OCI-M2 (cell line): ENCODE measurements at regions not wholly inside any gene's neighbourhood (a gene's known extent, or its start where the extent isn't known, plus 50 kb on each side); places are given as distances from the start of the nearest gene placed in this dataset.
A peak's percentile ranks its signal among the peaks of the same experiment; 100 is the strongest.

Source experiments
- DNase-seq: peaks from one replicate; lab custom pipeline; 2025; ENCODE audit not compliant: unreplicated experiment; lab: John Stamatoyannopoulos, UW

DNA sequence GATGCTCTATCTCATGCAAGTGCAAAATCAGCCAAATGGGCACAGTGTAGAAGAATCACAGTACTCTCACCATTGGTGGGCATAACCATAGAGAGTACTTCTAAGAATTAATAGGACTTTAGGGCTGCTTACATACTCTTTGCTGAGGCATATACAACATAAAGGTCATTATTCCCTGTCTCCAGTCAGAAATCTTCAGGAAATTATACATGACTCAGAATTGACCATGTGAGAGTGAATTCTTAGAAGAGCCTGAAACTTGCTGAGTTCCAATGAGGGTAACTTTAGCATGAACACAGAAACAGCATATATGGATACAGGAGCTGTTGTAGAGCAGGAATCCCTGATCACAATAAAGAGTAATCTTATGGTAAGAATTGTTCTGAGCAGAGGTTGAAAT is 498.7 kb downstream of the TENT5A start:
- DNase-seq: no peak

DNA sequence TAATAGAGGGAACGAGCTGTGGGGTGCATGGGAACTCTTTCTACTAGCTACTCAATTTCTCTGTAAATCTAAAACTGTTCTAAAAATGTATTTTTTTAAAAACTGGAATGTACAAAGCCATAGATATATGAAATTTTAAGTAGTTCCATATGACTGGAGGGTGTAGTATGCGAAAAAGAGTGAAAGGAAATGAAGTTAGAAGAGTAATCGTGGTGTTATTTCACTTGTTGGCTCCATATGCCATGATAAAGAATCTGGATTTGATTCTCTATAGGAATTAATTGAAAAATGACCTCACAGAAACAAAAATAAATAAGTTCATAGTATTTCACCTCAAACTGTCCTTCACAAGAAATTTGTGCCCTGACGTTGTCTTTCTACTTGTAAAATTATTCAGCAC is 500.2 kb downstream of the TENT5A start:
- no peak for DNase-seq

DNA sequence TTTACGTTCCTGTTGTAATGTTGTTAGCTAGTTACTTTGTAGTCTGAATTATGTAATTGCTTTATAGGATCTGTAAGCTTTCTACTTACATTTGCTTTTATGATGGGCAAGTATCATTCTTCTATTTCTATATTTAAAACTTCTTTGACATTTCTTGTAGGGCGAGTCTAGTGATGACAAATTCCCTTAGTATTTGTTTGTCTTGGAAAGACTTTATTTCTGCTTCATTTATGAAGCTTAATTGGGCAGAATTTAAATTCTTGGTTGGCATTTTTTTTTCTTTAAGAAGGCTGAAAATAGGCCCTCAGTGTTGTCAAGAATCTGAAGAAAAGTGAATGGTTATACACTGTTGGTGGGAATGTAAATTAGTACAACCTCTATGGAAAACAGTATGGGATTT is 506.3 kb downstream of the TENT5A start:
- no peak for DNase-seq

DNA sequence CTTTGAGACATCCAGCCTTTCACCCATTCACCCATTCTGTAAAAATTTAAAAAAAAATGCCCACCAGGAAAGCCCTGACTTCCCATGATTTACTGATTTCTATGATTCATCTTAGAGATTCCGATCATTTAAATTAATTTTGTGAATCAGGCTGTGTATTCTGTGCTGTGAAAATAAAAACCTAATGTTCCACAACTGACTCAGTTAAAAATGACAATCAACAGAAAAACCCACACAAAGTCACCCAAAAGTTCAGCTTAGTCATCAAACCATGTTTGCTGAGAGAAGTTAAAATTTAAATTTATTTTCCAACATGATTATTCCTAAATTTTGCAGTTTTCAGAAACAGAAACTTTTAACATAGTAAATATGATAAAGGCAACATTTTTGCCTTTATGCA is 509.9 kb downstream of the TENT5A start:
- DNase-seq: no peak

DNA sequence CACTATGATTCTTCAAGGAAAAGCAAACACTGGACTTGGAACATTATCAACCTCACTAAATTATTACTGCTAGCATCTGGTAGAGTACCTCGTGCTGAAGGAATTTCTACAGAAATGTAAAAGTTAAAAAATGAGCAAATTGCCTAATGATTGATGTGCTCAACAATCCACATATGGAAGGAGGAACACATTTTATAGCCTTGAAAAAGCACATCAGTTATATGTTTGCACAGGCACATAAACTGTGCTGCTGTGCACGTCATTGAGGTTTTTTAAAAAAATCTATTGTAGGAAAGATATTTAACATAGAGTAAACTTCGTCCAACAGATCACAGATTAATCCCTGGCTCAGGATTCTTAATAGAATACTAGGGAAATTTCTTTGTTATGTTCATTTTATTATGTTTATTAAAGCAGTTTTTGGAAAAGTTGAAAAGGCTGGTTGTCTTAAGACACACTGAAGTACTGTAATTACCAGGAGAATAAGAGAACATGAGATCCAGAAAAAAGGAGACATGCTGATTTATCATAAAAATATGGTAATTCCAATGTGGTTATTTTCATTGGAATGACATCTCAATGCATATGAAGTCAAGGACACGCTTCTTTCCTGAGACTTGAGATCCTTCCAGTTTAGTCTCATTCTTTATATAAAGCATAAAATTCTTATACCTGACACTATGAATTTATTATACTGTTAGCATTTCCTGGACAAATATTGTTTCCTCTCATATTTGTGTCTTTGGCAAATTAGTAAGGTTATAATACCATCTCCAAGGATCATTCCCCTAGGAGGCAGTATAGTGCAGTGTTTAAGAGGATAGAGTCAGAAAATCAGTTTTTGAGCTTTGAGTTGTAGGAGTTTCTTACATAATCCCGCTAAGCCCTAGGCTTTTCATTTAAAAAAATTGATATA is 511.1 kb downstream of the TENT5A start:
- DNase-seq: peak; percentile 19

DNA sequence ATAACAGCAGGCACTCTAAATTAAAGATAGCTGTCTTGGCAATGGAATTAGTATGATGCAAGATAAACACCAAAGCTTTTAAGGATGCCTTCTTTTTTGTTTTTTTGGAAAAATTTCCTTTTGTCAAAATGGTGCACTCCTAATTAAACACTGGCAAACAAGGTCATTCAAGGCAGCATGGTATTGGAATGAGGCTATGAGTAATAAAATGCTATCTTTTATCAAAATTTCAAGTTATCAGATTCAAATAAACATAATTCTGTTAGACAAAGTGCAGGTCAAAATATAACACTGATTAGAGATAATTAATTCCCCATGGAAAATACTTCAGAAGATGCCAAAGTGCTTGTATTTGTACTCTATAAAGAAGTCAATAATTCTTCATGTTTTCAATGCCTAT is 514.1 kb downstream of the TENT5A start:
- DNase-seq: no peak

DNA sequence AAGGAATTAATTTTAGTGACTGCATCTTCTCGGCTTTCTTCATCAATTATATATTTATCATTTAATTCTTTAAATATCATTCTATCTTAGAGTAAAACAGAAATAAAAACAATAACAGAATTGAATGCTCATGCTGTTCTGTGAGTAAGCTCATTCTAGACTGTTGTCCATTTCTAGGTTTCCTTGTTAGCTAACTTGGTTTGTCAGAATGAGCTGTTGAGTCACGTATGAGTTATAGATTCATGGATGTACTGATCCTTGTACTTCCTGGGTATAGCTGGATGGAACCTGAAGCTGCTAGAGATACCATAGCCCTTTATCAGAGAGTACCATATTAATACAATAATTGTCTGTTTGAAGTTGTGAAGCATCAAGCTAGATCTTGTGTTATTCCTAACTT is 515.3 kb downstream of the TENT5A start:
- DNase-seq: no peak

DNA sequence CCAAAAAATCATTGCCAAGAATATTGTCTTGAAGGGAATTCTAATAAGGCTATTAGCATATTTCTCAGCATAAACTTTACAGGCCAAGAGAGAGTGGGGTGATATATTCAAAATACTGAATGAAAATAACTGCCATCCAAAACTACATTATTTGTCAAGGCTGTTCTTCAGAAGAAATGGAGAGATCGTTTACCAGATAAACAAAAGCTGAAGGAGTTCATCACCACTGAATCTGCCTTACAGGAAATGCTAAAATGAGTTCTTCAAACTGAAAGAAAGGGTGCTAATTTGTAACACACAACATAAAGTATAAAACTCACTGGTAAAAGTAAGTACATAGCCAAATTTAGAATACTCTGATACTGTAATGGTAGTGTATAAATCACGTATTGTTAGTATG is 517.0 kb downstream of the TENT5A start:
- DNase-seq: no peak

DNA sequence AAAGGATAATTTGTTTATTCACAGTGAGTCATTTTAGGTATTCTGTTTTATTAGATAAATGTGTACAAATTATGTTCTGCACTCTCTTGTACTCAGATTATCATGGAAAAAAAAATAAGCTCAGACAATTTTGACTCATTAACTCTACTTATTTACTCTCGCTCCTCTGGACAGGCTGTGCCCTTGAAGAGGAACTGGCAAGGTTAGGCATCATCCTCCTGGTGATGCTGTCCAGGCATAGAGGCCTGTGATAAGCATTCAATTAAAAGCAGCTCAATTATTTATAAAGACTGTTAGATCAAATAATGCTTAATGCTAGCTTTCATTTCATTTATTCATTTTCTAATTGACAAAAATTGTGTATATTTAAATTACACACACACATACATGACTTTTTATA is 518.5 kb downstream of the TENT5A start:
- no peak for DNase-seq

DNA sequence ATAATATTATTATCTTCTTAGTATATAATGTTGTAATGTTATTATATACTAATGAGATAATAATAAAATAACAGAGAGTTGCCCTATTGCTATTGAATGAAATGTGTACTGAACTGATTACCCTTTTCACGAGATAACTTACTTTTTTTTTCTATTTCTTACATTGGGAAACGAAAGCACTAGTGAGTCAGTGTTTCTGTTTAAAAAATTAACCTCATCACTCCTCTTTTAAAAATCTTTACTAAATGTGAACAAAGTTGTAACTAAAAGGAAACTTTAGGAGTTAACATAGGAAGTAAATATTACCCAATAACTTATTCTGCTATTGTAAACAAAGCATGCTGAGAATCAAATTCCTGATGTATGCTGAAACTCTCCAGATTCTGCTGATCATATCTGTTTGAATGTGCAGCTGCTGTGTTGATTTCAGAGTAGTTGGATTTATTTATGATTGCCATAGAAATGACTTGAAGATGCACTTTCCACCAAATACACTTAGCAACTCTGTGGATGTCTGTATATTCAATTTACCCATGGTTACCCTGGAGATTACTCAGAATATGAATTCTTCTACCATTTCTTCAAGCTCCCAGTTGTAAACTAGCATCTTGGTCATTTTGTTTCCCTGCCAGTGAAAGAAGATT is 523.4 kb downstream of the TENT5A start:
- no peak for DNase-seq

DNA sequence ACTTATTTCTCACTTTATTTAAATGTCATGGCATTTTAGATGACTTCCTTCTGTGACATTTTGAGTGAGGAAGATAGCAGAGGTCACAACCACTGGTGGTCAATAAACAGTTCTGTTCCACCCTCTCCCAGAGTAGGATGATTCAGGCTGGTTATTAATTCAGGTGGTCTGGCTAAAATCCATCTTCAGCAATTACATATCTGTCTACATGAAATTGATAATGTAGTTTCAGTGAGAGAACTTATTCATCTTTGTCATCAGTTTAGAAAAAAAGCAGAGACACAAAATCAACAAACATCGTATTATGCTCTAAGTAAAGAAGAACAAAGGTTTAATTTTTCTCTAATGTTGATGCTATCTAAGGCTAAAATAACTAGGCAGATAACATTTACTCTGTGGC is 525.5 kb downstream of the TENT5A start:
- DNase-seq: no peak

DNA sequence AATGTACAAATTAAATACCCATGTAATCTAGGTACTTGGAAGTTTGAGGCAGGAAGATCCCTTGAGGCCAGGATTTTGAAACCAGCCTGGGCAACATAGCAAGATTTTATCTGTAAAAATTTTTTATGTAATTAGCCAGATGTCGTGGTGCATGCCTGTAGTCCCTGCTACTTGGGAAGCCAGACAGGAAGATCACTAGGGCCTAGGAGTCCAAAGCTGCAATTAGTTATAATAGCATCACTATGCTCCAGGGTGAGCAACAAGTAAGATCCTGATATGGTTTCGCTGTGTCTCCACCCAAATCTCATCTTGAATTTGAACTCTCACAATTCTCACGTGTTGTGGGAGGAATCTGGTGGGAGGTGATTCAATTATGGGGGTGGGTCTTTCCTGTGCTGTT is 535.8 kb downstream of the TENT5A start:
- no peak for DNase-seq

DNA sequence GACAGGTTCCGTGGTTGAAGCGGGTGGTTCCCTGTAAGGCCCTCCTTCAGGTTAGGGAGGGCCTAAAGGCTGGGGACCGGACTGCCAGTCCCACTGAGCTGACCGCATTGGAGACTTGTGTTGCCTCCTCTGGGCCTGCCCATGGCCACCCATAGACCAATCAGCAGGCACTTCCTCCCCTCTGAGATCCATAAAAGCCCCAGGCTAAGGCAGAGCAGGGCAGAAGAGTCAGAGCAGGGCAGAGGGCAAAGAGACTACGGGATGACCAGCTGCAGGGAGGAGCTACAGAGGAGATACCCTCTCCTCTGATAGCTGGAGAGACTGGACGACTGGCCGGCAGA is 537.4 kb downstream of the TENT5A start:
- DNase-seq: no peak

DNA sequence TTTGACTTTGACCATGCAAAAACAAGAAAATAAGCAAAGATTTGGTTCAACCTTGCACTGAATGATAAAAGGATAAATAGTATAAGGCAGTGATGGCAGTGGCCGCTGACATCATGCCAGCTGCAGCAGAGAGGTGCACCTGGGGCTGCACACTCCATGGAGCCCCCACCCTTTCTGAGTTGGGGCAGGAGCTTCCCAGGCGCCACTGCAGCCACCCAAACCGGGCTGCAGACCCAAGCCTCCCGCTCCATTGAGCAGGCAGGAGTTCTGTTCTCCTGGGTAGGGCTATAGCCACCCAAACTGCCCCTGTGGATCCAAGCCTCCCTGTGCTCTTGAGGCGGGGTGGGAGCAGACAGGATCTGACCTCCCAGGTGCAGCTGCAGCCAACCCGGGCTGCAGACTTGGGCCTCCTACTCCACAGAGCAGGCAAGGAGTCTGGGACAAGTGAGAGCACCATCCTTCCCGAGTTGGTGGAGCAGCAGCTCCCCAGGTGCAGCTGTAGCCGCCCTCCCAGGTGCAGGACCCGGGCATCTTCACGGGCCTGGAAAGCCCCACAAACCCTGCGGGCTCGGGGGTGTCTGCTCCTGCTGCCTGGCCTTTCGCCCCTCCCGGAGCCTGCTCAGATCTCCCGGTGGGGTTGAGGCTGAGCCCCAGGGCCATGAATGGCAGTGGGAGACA is 537.9 kb downstream of the TENT5A start:
- no peak for DNase-seq

DNA sequence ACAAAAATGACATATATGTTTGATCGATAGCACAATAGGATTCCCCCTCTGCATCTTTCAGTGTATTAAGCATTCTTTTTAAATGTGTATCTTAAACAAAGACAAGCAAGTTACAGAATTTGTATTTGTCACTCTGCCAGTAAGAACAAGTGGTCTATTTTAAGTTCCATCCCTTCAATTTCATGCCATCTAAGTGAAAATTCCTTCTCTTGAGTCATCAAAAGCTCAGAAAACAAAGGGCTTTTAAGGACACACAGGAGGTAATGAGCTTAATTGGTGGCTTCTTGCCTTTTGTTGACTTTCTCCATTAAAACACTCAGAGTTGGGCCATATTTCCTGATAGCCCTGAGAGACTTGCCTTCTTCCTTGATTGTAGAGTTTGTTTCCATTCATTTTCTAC is 547.8 kb downstream of the TENT5A start:
- no peak for DNase-seq

DNA sequence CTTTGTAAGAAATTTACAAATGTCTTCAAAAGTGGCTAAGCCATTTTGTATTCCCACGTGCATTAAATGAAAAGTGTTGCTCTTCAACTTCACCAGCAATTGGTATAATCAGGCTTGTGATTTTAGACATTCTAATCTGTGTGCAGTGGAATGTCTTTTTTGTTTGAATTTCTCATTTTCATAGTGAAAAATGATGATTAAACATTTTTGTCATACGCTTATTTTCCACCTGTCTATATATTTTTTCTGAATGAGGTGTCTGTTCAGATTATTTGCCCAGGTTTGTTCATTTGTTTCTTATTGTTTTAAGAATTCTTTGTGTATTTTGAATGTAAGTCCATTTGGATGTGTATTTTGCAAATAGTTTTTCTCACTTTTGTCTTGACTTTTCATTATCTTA is 558.1 kb downstream of the TENT5A start:
- DNase-seq: no peak

DNA sequence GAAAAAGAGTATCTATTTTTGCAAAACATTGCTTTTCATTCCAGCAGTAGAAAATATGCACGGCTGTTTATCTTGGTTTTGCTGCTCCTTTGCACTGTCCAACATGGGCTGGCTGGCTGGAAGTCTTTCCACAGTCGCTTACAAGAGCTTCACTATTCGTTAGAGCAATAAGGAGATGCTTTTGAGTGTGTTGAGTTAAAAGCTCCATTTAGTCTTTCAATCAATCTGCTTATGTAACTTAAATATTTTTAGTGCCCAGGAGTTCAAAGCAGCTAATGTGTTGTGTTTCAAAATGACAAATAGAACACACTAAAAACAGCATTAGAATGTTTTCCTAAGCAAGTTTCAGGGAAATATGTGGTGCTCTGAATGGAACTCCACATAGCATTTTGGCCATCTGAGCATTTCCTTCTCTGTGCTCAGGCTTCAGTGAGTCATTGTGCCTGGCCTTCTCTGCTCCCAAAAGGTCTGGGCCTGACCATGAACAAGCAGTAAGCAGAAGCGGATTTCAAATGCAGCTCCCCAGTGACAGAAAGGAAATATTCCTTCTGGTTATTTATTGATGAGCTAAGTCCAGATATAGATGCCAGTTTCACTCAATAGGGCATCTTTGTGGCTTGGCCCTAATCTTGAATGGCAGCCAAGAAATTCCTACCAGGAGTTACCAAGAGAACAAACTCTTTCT is 580.3 kb downstream of the TENT5A start:
- no peak for DNase-seq

DNA sequence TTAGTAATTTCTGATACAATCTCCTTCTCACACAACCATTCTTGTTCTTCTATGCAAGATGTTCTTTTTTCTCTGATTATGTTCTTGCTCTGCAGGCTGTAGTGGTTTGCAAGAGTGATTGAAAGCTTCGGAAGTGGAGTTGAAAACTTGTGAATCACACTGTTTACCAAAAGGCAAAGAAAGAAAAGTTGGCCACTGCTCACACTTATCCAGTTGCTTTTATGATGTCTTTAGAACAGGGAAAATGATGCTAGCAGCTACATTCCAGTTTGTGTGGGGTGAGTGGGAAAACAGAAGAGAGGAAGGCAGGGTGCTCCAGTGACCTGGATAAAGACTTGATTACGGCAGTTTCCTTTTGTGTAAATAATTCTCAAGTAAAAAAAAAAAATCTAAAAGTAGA is 583.3 kb downstream of the TENT5A start:
- no peak for DNase-seq

DNA sequence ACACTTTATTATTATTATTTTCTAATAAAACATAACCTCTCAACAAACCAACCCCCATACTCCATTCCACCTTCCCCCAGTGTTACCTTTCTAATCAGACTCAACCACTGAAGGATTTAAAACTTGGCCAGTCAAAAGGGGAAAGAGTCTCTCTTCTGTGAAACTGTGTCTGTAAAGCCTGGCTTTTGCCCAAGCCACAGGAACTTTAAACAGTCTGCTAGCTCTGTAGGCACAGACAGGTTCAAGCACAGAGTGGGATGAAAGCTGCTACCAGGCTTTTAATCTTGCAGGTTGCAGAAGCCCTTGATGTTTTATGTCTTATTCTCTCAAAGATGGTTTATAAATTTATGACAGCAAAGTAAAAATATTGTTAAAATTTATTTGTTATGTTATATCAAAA is 585.7 kb downstream of the TENT5A start:
- no peak for DNase-seq

DNA sequence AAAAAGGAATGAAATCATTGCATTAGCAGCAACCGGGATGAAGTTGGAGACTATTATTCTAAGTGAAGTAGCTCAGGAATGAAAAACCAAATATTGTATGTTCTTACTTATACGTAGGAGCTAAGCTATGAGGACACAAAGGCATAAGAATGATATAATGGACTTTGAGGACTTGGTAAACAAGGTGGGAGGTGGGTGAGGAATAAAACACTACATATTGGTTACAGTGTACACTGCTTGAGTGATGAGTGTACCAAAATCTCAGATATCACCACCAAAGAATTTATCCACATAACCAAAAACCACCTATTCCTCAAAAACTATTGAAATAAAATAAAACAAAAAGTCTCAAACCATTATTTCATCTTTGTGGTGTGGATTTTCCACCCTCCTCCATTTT is 593.5 kb downstream of the TENT5A start:
- DNase-seq: no peak

DNA sequence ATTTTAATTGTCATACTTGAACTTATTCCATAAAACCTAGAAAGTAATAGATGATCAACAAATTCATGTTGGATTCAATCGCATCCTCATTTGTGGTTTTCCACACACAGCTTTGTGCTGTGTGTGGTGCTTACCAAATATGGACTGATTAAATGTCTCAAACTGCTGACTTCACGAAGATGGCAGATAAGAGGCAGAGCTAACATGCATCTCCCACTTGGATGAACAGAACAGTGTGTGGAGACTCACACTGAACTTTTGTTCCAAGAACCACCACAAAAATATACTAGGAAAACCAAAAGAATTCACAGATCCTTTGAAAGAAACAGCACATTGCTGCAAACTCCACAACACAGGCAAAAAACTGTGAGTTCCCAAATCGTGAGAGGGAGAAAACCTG is 603.7 kb downstream of the TENT5A start:
- no peak for DNase-seq

DNA sequence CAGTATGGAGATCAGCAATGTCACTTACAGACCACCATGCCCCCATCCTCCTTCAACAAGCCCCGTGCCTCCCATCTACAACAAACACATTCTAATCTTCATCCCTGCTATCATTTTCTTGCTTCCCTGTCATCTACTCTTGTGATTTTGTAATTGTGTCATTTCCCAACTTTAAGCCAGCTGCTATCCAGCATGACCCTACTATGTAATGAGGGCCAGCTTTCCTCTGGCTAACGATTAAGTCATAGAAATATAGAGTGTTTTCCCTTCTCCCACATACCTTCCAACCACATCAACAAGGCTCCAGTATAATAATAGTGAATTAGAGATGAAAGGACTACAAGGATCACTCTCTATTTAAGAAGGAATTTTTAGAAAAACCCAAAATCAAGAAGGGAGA is 607.0 kb downstream of the TENT5A start:
- no peak for DNase-seq
